Activated T-cell treated with anti-CD3 and anti-CD28 coated beads, Interleukin-2, amount 50 U/mL, for 72 hours (primary cell): ENCODE measurements at regions not wholly inside any gene's neighbourhood (a gene's known extent, or its start where the extent isn't known, plus 50 kb on each side); places are given as distances from the start of the nearest gene placed in this dataset.

ENCODE experiments used
- ATAC-seq, 2 donors: fragments of 150-1000 bp; cut with Tn5 transposase; replicated peaks in 1 of 2; 2 replicates each; pipeline ENCODE4 v1.10.0; 2021; ENCODE audit warnings: moderate library complexity in 2 of 2, mild to moderate bottlenecking in 1 of 2
- DNase-seq, 2 donors: peaks; one replicate each; pipeline ENCODE4 v3.0.0; 2021 to 2022; ENCODE audit warnings: mixed read lengths in 1 of 2
- H3K27ac Mint-ChIP-seq: one replicate; pipeline ENCODE4 v1.8.0; 2022; ENCODE audit warnings: mild to moderate bottlenecking, moderate library complexity, mixed read lengths
- H3K27me3 Mint-ChIP-seq: one replicate; pipeline ENCODE4 v1.8.0; 2022; ENCODE audit warnings: low read depth, mixed read lengths
- H3K36me3 Mint-ChIP-seq, 2 donors: one replicate each; pipeline ENCODE4 v1.8.0; 2022; ENCODE audit warnings: mixed read lengths in 2 of 2, mild to moderate bottlenecking in 1 of 2; ENCODE audit not compliant: insufficient read depth in 2 of 2
- H3K4me1 Mint-ChIP-seq: one replicate; pipeline ENCODE4 v1.8.0; 2022; ENCODE audit warnings: low read depth, mixed read lengths
- H3K4me3 Mint-ChIP-seq, 2 donors: one replicate each; pipeline ENCODE4 v1.8.0; 2022; ENCODE audit warnings: mild to moderate bottlenecking in 2 of 2, mixed read lengths in 2 of 2, moderate library complexity in 2 of 2
- H3K9me3 Mint-ChIP-seq, 2 donors: one replicate each; pipeline ENCODE4 v1.8.0; 2022; ENCODE audit warnings: mixed read lengths in 2 of 2

- Mint-ChIP-seq H3K9me3 (peaks cover 2 to 8% of the 10 kb centered on the region in 2 donors), H3K27ac (no peak overlapping the region), H3K4me1 (no peaks in the 10 kb centered on the region), H3K27me3 (no peaks in the 10 kb centered on the region), H3K4me3 (no peak overlapping the region), H3K36me3 (no peaks in the 10 kb centered on the region)
- ATAC-seq (no peak), DNase-seq (no peak)
Measured at GRCh38 chr6:9482030-9482738, 932.7 kb downstream of the TFAP2A start.

GRCh38 chr6:9481292-9482029, 933.4 kb downstream of the TFAP2A start:
- H3K4me3 Mint-ChIP-seq: no peak overlapping the region
- no peaks in the 10 kb centered on the region for H3K4me1 Mint-ChIP-seq
- no peak for ATAC-seq
- DNase-seq: no peak
- H3K36me3 Mint-ChIP-seq: no peaks in the 10 kb centered on the region
- peaks cover 2 to 8% of the 10 kb centered on the region in 2 donors for H3K9me3 Mint-ChIP-seq
- H3K27ac Mint-ChIP-seq: no peak overlapping the region
- H3K27me3 Mint-ChIP-seq: no peaks in the 10 kb centered on the region

- no peak for DNase-seq
- Mint-ChIP-seq H3K4me1 (no peaks in the 10 kb centered on the region), H3K9me3 (peaks cover 4 to 9% of the 10 kb centered on the region in 2 donors), H3K27ac (no peak overlapping the region), H3K27me3 (no peaks in the 10 kb centered on the region), H3K4me3 (no peak overlapping the region), H3K36me3 (no peaks in the 10 kb centered on the region)
- no peak for ATAC-seq
Measured at GRCh38 chr6:9468277-9468676, 946.6 kb downstream of the TFAP2A start.

- Mint-ChIP-seq H3K4me1 (no peaks in the 10 kb centered on the region), H3K27ac (no peak overlapping the region), H3K27me3 (no peaks in the 10 kb centered on the region), H3K36me3 (no peaks in the 10 kb centered on the region), H3K4me3 (no peak overlapping the region), H3K9me3 (peaks cover 4 to 9% of the 10 kb centered on the region in 2 donors)
- no peak for ATAC-seq
- no peak for DNase-seq
Measured at GRCh38 chr6:9467741-9468140, 947.1 kb downstream of the TFAP2A start.

GRCh38 chr6:9464583-9464982, 950.3 kb downstream of the TFAP2A start:
- no peaks in the 10 kb centered on the region for H3K27me3 Mint-ChIP-seq
- DNase-seq: no peak
- H3K4me3 Mint-ChIP-seq: no peak overlapping the region
- no peaks in the 10 kb centered on the region for H3K4me1 Mint-ChIP-seq
- H3K36me3 Mint-ChIP-seq: no peaks in the 10 kb centered on the region
- no peak for ATAC-seq
- H3K9me3 Mint-ChIP-seq: peaks cover 4 to 5% of the 10 kb centered on the region in 2 donors
- no peak overlapping the region for H3K27ac Mint-ChIP-seq

- no peaks in the 10 kb centered on the region for H3K36me3 Mint-ChIP-seq
- H3K9me3 Mint-ChIP-seq: peaks cover 4 to 5% of the 10 kb centered on the region in 2 donors
- no peak for DNase-seq
- H3K27me3 Mint-ChIP-seq: no peaks in the 10 kb centered on the region
- H3K27ac Mint-ChIP-seq: no peak overlapping the region
- no peaks in the 10 kb centered on the region for H3K4me1 Mint-ChIP-seq
- H3K4me3 Mint-ChIP-seq: no peak overlapping the region
- ATAC-seq: no peak
Measured at GRCh38 chr6:9463311-9463710, 951.6 kb downstream of the TFAP2A start.

GRCh38 chr6:9461188-9461587, 953.7 kb downstream of the TFAP2A start:
- no peak overlapping the region for H3K27ac Mint-ChIP-seq
- H3K4me3 Mint-ChIP-seq: no peak overlapping the region
- H3K4me1 Mint-ChIP-seq: no peaks in the 10 kb centered on the region
- ATAC-seq (no peak), DNase-seq (no peak)
- H3K27me3 Mint-ChIP-seq: no peaks in the 10 kb centered on the region
- H3K9me3 Mint-ChIP-seq: peaks cover 0 to 2% of the 10 kb centered on the region in 2 donors
- H3K36me3 Mint-ChIP-seq: no peaks in the 10 kb centered on the region

- Mint-ChIP-seq H3K27ac (no peak overlapping the region), H3K27me3 (no peaks in the 10 kb centered on the region), H3K4me1 (no peaks in the 10 kb centered on the region), H3K4me3 (no peak overlapping the region), H3K9me3 (peaks cover 0 to 2% of the 10 kb centered on the region in 2 donors), H3K36me3 (no peaks in the 10 kb centered on the region)
- DNase-seq (no peak), ATAC-seq (no peak)
Measured at GRCh38 chr6:9458424-9458823, 956.5 kb downstream of the TFAP2A start.

GRCh38 chr6:9455864-9456658, 958.8 kb downstream of the TFAP2A start:
- no peaks in the 10 kb centered on the region for H3K9me3 Mint-ChIP-seq
- DNase-seq (no peak), ATAC-seq (no peak)
- H3K4me3 Mint-ChIP-seq: no peak overlapping the region
- no peaks in the 10 kb centered on the region for H3K27me3 Mint-ChIP-seq
- H3K36me3 Mint-ChIP-seq: no peaks in the 10 kb centered on the region
- no peak overlapping the region for H3K27ac Mint-ChIP-seq
- H3K4me1 Mint-ChIP-seq: no peaks in the 10 kb centered on the region

GRCh38 chr6:9439621-9440330, 975.1 kb downstream of the TFAP2A start:
- Mint-ChIP-seq H3K27me3 (no peaks in the 10 kb centered on the region), H3K4me1 (no peaks in the 10 kb centered on the region), H3K36me3 (peaks cover 2 to 3% of the 10 kb centered on the region in 2 donors), H3K4me3 (no peak overlapping the region), H3K27ac (no peak overlapping the region), H3K9me3 (peaks cover 4 to 8% of the 10 kb centered on the region in 2 donors)
- ATAC-seq (no peak), DNase-seq (no peak)

- ATAC-seq: no peak
- Mint-ChIP-seq H3K9me3 (peaks cover 2% of the 10 kb centered on the region in 2 donors), H3K4me3 (no peak overlapping the region), H3K36me3 (peaks cover 0 to 3% of the 10 kb centered on the region in 2 donors), H3K27me3 (no peaks in the 10 kb centered on the region), H3K27ac (no peak overlapping the region), H3K4me1 (no peaks in the 10 kb centered on the region)
- no peak for DNase-seq
Measured at GRCh38 chr6:9437836-9438235, 977.0 kb downstream of the TFAP2A start.

- H3K27me3 Mint-ChIP-seq: no peaks in the 10 kb centered on the region
- no peak for ATAC-seq
- DNase-seq: no peak
- H3K36me3 Mint-ChIP-seq: no peaks in the 10 kb centered on the region
- H3K27ac Mint-ChIP-seq: no peak overlapping the region
- peaks cover 0 to 7% of the 10 kb centered on the region in 2 donors for H3K9me3 Mint-ChIP-seq
- no peaks in the 10 kb centered on the region for H3K4me1 Mint-ChIP-seq
- H3K4me3 Mint-ChIP-seq: no peak overlapping the region
Measured at GRCh38 chr6:9435281-9435680, 979.6 kb downstream of the TFAP2A start.

- no peaks in the 10 kb centered on the region for H3K27me3 Mint-ChIP-seq
- H3K36me3 Mint-ChIP-seq: peaks cover 0 to 2% of the 10 kb centered on the region in 2 donors
- H3K9me3 Mint-ChIP-seq: peaks cover 3 to 8% of the 10 kb centered on the region in 2 donors
- ATAC-seq (no peak), DNase-seq (no peak)
- H3K4me3 Mint-ChIP-seq: no peak overlapping the region
- H3K27ac Mint-ChIP-seq: no peak overlapping the region
- no peaks in the 10 kb centered on the region for H3K4me1 Mint-ChIP-seq
Measured at GRCh38 chr6:9431945-9432344, 982.9 kb downstream of the TFAP2A start.
